A673 (cell line): ENCODE measurements at regions not wholly inside any gene's neighbourhood (a gene's known extent, or its start where the extent isn't known, plus 50 kb on each side); places are given as distances from the start of the nearest gene placed in this dataset.

Experiments used
- EZH2 ChIP-seq: fragments of 200-600 bp; sonication (generic); IDR thresholded peaks from 2 replicates; pipeline ENCODE4 v1.6.1; 2017; ENCODE audit warnings: borderline replicate concordance, low read depth, mild to moderate bottlenecking, mixed read lengths, antibody characterized with exemption, low read length; ENCODE audit not compliant: poor library complexity, severe bottlenecking
- TF ChIP-seq, protein P1 (sequence below): fragments of 300-800, 200-600 bp; sonication (generic); conservative IDR thresholded peaks from 2 replicates; pipeline ENCODE4 v1.5.1; 2017; ENCODE audit warnings: low read depth, mild to moderate bottlenecking, antibody characterized with exemption, low read length, moderate library complexity, mixed read lengths

DNA sequence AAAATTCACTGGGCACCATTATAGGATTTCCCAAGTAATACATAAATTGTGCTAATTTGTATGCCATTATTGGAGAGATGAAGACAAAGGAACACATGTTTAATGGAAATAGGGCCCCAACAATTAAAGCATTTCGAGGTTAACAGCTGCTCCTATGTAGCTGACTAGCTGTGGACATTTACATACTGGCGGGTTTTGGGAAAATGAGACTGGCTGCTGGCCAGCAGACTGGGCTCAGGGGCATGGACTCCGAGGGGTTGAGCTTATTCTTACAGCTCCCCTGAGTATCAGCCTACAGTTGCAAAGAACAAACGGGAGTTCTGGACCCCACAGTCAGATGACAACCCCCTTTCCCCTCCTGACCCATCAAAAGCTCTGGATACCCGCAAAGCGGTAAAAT, 91.9 kb upstream of the MYO3A start:
- TF ChIP-seq, protein P1, sequence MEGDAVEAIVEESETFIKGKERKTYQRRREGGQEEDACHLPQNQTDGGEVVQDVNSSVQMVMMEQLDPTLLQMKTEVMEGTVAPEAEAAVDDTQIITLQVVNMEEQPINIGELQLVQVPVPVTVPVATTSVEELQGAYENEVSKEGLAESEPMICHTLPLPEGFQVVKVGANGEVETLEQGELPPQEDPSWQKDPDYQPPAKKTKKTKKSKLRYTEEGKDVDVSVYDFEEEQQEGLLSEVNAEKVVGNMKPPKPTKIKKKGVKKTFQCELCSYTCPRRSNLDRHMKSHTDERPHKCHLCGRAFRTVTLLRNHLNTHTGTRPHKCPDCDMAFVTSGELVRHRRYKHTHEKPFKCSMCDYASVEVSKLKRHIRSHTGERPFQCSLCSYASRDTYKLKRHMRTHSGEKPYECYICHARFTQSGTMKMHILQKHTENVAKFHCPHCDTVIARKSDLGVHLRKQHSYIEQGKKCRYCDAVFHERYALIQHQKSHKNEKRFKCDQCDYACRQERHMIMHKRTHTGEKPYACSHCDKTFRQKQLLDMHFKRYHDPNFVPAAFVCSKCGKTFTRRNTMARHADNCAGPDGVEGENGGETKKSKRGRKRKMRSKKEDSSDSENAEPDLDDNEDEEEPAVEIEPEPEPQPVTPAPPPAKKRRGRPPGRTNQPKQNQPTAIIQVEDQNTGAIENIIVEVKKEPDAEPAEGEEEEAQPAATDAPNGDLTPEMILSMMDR = no peak
- TF ChIP-seq EZH2 = no peak
